ENCODE measurements at regions not wholly inside any gene's neighbourhood (a gene's known extent, or its start where the extent isn't known, plus 50 kb on each side); places are given as distances from the start of the nearest gene placed in this dataset.
"Not testable (repeated sequence)": the region's sequence is repeated elsewhere in the genome, so short reads cannot be mapped to it uniquely, and the experiment has no call there.

GRCh38 chr16:13633391-13633861 lies 286.5 kb upstream of the ERCC4 start:
- DNase-seq: no peak

GRCh38 chr16:13634253-13634652 lies 285.7 kb upstream of the ERCC4 start:
- no peak for DNase-seq

- DNase-seq: no peak
Measured at GRCh38 chr16:13634959-13635358, 285.0 kb upstream of the ERCC4 start.

DNA sequence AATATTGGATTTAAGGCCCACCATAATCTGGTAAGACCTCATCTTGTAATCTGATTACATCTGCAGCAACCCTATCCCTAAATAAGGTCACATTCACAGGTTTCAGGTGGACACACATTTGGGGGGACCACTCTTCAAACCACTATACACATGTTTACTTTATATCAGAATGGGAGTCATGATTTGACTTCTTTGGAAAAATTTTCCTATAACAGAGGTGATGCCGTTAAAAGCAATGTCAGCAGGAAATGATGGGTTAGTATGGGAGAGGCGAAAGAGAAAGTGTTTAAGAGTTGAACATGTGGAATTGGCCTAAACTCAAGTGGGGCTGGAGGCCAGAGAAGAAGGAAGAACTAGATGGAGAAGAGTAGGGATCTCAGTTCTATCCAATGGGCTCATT lies 281.7 kb upstream of the ERCC4 start:
- DNase-seq: no peak

GRCh38 chr16:13643412-13643811 lies 276.5 kb upstream of the ERCC4 start:
- no peak for DNase-seq

DNA sequence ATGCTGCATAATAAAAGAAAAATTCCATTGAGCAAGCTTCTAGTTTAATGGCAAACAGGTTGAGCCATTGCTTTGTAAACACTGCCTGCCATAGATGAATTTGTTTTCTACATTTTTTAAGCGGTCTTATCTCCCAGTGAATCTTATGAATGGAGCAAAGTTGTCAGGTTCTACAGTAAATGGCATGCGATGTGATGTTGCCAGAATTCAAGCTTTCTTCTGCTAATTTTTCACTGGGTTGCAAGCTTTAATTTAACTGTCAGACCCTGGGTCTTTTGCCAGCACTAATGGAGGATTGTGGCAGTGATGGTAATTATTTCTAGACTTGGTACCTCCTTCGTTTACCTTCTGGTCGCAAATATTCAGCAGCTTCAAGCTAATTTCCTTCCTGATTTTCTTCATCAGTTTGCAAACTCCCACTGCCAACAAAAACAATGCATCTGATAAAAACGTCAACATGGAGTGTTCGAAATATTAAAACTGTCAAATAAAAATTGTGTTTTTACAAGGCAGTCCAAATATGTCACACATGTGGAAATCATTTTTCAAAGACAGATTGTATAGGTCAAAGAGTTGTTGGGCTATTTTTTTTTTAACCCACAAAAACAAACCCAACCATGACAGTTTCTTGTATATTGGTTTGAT lies 274.2 kb upstream of the ERCC4 start:
- DNase-seq: no peak

GRCh38 chr16:13660807-13661206 lies 259.1 kb upstream of the ERCC4 start:
- DNase-seq: no peak

GRCh38 chr16:13665876-13666275 lies 254.1 kb upstream of the ERCC4 start:
- no peak for DNase-seq

DNA sequence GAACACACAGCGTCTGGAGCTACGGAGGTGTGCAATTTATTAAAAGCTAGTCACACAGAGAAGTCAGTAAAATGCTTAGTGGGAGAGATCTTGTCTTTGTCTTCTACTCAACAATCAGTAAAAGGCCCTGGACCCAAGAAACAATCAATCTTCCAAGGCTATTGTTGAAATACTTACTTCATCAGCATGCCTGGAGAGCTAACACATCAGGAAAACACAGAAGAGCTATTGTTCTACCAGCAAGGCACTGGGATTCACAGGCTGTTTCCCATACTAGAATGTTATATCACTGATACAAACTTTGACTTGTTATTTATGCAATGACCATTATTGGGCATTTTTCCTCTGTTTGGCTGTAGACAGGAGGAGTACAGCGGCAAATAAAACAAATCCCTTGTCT lies 247.8 kb upstream of the ERCC4 start:
- DNase-seq: no peak

GRCh38 chr16:13680021-13680889 lies 239.7 kb upstream of the ERCC4 start:
- no peak for DNase-seq

- DNase-seq: no peak
Measured at GRCh38 chr16:13684819-13685563, 235.0 kb upstream of the ERCC4 start.

DNA sequence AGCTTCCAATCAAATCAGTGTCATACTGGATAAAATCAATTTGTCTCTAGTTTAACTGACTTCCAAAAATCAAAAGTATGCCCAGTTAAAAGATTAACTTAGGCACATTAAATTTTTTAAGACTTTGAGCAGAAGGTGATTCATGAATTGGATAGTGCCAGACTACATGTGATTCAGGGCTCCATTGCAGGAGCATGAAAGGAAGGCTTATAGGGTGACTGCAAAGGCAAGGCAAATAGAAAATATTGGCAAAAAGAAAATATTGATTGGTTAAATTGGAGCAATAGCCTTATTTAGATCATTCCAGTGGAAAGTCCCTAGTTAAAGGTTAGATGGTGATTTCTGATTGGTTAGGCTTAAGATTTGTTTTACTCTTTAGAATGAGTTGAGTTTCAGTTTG lies 223.9 kb upstream of the ERCC4 start:
- DNase-seq: no peak

- DNase-seq: no peak
Measured at GRCh38 chr16:13697013-13697412, 222.9 kb upstream of the ERCC4 start.

- no peak for DNase-seq
Measured at GRCh38 chr16:13697568-13697967, 222.4 kb upstream of the ERCC4 start.

- no peak for DNase-seq
Measured at GRCh38 chr16:13702614-13703013, 217.3 kb upstream of the ERCC4 start.

DNA sequence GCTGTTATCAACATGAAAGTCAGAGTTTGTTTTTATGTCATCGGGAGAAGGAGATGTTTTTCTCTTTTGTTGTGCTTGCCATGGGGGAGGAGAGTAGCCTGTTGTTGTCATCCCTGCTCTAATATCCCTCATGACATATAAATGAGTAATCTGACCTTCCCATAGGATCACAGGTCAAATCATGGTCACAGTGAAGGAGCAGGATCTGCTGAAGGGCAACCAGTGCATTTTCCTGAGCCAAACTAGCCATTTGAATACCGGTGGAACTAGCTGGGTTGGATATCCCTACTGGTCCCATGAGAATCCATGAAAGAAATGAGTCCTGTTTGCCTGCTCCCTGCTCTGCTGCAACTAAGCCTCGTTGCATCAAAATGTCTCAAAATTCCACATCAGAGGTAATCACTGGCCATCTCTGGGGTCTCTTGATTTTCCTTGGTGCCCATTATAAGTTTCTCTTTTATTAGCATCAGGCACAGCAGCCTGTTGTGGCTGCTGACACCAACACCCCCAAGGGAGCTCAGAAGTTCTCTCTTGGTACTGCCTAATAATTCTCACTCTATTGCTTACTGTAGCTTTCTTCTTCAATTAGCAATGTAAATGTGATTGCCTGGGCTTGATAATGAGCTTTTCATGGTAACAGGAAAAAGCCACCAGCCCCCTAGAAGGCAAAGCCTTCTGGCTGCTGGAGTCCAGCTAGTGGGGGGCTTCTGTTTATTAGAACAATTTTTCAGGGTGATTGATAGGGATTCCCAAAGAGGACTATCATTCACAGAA lies 211.4 kb upstream of the ERCC4 start:
- no peak for DNase-seq

GRCh38 chr16:13718748-13719147 lies 201.2 kb upstream of the ERCC4 start:
- no peak for DNase-seq

DNA sequence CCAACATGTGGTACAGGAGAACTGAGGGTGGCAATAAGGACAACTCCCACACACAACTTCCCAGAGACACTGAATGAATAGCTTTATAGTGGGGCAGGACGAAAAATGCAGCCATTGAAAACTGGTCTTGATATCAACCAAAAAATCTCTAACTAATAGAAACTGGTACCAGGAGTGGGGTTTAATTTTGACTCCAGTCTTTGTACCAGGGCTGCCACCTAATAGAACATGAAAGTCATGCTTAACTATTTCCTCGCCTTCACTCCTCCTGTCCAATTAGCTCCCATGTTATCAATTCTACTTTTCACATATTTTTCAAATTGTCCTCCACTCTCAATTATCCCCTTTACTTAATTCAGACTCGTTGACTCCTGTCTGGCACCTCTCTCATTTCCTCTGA lies 192.0 kb upstream of the ERCC4 start:
- DNase-seq: no peak

- DNase-seq: no peak
Measured at GRCh38 chr16:13733561-13733960, 186.4 kb upstream of the ERCC4 start.

- not testable (repeated sequence) for DNase-seq
Measured at GRCh38 chr16:13739621-13740373, 180.2 kb upstream of the ERCC4 start.

DNA sequence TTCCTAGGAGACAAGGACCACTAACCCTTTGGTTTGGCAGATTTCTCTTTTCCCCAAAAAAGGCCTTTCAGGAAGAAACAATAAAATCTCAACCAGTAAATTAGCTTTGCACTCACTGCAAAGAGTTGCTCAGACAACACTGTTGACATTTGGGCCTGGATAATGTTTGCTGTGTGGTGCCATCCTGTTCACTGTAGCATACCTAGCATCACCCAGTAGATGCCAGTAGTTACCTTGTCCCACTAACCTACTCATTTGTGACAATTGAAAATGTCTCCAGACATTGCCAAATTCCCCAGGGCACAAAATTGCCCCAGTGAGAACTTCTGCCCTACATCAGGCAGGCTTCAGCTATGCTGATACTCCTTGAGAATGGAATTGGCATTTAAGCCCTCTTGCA lies 177.0 kb upstream of the ERCC4 start:
- no peak for DNase-seq

DNA sequence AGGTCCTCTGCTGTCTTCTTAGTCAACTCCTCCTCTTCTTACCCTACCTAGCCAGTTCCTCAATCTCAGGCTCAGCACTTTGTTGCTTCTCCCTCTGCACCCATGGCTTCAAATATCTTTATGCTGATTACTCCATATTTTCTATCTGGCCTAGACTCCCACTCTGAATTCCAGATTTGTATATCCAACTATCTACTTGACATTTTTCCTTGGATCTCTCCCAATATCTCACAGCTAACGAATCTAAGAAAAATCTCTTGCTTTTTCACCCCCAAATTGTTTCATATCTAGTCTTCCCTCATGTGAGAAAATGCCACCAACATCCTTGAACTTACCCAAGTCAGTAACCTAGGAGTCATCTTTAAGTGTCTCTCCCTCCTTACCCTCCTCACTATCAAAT lies 176.4 kb upstream of the ERCC4 start:
- no peak for DNase-seq
